ENCODE measurements at regions not wholly inside any gene's neighbourhood (a gene's known extent, or its start where the extent isn't known, plus 50 kb on each side); places are given as distances from the start of the nearest gene placed in this dataset.

- no peak overlapping the region for H2BK12ac ChIP-seq (ENCODE audit: insufficient read length, low read depth, low read length)
- Mint-ChIP-seq H3K27me3 (ENCODE audit: low read depth) (peaks cover 98% of the 10 kb centered on the region), H3K27ac (no peak overlapping the region), H3K36me3 (ENCODE audit: insufficient read depth in 1 of 3, low read depth in 3 of 3) (no peaks in the 10 kb centered on the region; a peak in 1 of 7 replicates), H3K9me3 (peaks cover 8 to 10% of the 10 kb centered on the region in 2 experiments; a peak in 3 of 5 replicates), H3K4me1 (peaks cover 17 to 18% of the 10 kb centered on the region in 2 experiments), H3K4me3 (no peak overlapping the region)
- H3K14ac ChIP-seq (ENCODE audit: insufficient read depth, low read length), result no peak overlapping the region
- H3K9me3 ChIP-seq (ENCODE audit: control insufficient read depth, low read depth, low read length), result no peaks in the 10 kb centered on the region
- no peaks in the 10 kb centered on the region for H3K23me2 ChIP-seq (ENCODE audit: insufficient read length, low read depth, low read length, poor library complexity, severe bottlenecking)
- no peak for TF ChIP-seq CTCF (conservative IDR thresholded peaks at IDR 0.05)
- no peak overlapping the region for H2BK5ac ChIP-seq (ENCODE audit: insufficient read length, low read length)
- no peak overlapping the region for H3T11ph ChIP-seq (ENCODE audit: low read length)
- H3K4ac ChIP-seq (ENCODE audit: low read depth, low read length), result no peak overlapping the region
- H3K79me1 ChIP-seq (ENCODE audit: insufficient read depth, low read depth, low read length, poor library complexity, severe bottlenecking), result no peaks in the 10 kb centered on the region
- H3K4me2 ChIP-seq (ENCODE audit: insufficient read depth, insufficient read length, low read length), result no peak overlapping the region
- H2BK15ac ChIP-seq (ENCODE audit: low read depth, low read length), result no peak overlapping the region
- H2AFZ ChIP-seq (ENCODE audit: low read length), result no peak overlapping the region
- no peak overlapping the region for H4K8ac ChIP-seq (replicated peaks; ENCODE audit: insufficient read length, low read depth, low read length)
- H3K23ac ChIP-seq (ENCODE audit: insufficient read length, low read depth, low read length), result no peak overlapping the region
- no peaks in the 10 kb centered on the region for H3K4me1 ChIP-seq (ENCODE audit: insufficient read depth, low read length)
- no peaks in the 10 kb centered on the region for H4K20me1 ChIP-seq (ENCODE audit: control insufficient read depth, insufficient read depth, insufficient read length)
- no peaks in the 10 kb centered on the region for H3K79me2 ChIP-seq (ENCODE audit: insufficient read depth, low read length)
- no peak overlapping the region for H2BK20ac ChIP-seq (ENCODE audit: low read depth, low read length, poor library complexity, severe bottlenecking)
- WGBS (ENCODE audit: extremely low coverage, insufficient read length, low lambda C conversion rate), result no CpG with 5 or more reads among the region's 2 CpGs
- H3K27ac ChIP-seq (ENCODE audit: insufficient read length, low read depth, low read length), result no peak overlapping the region
- H2BK120ac ChIP-seq (ENCODE audit: low read depth, low read length, poor library complexity, severe bottlenecking), result no peak overlapping the region
- peaks cover 33% of the 10 kb centered on the region for H3K27me3 ChIP-seq (ENCODE audit: insufficient read depth, low read length)
- H4K91ac ChIP-seq (ENCODE audit: insufficient read length, low read depth, low read length), result no peak overlapping the region
- no peak overlapping the region for H3K18ac ChIP-seq (ENCODE audit: insufficient read length, low read depth, low read length)
- H3K9ac ChIP-seq (ENCODE audit: extremely low read depth, insufficient read length, low read length), result no peak overlapping the region
- no peak overlapping the region for H3K56ac ChIP-seq (ENCODE audit: insufficient read length, low read depth, low read length)
- no peak overlapping the region for H4K5ac ChIP-seq (ENCODE audit: insufficient read length, low read depth, low read length)
- DNase-seq, result no peak
- no peak overlapping the region for H2AK5ac ChIP-seq (ENCODE audit: insufficient read length, low read length)
Measured at GRCh38 chr20:22426772-22427171, 157.6 kb downstream of the FOXA2 start.

Measured in H9 (cell line).